Mesenchymal stem cell (in vitro differentiated cells and primary cell): ENCODE measurements at regions not wholly inside any gene's neighbourhood (a gene's known extent, or its start where the extent isn't known, plus 50 kb on each side); places are given as distances from the start of the nearest gene placed in this dataset.

Experiments used
- DNase-seq: peaks from one replicate; pipeline ENCODE4 v3.0.0-alpha.2; 2013
- H2AFZ ChIP-seq: one replicate; pipeline ENCODE4 v1.6.1; 2013; ENCODE audit warnings: low read depth, mild to moderate bottlenecking, control low read depth, inconsistent platforms, low read length, moderate library complexity
- H2AK5ac ChIP-seq: 2 replicates; pipeline ENCODE4 v1.6.1; 2013; ENCODE audit warnings: low read length, moderate library complexity, mild to moderate bottlenecking, inconsistent platforms; ENCODE audit not compliant: severe bottlenecking
- H2BK120ac ChIP-seq: one replicate; pipeline ENCODE4 v1.6.1; 2013; ENCODE audit warnings: low read depth, mild to moderate bottlenecking, inconsistent platforms, low read length, moderate library complexity
- H2BK12ac ChIP-seq, 2 experiments: one replicate each; pipeline ENCODE4 v1.6.1; 2013; ENCODE audit warnings: inconsistent platforms in 2 of 2, low read length in 2 of 2, mild to moderate bottlenecking in 2 of 2, moderate library complexity in 2 of 2, control low read depth in 1 of 2
- H2BK15ac ChIP-seq: one replicate; pipeline ENCODE4 v1.6.1; 2013; ENCODE audit warnings: mild to moderate bottlenecking, low read depth, inconsistent platforms; ENCODE audit not compliant: poor library complexity, severe bottlenecking
- H2BK5ac ChIP-seq: 2 replicates; pipeline ENCODE4 v1.6.1; 2013; ENCODE audit warnings: low read depth, mild to moderate bottlenecking, low read length, control low read depth, inconsistent platforms; ENCODE audit not compliant: poor library complexity, severe bottlenecking
- H3K14ac ChIP-seq, 2 experiments: one replicate each; pipeline ENCODE4 v1.6.1; 2013; ENCODE audit warnings: inconsistent platforms in 2 of 2, low read length in 2 of 2, control low read depth in 1 of 2, mild to moderate bottlenecking in 1 of 2, moderate library complexity in 1 of 2
- H3K18ac ChIP-seq, 2 experiments: one replicate each; pipeline ENCODE4 v1.6.1; 2013; ENCODE audit warnings: inconsistent platforms in 2 of 2, low read length in 2 of 2, control low read depth in 1 of 2, low read depth in 1 of 2, mild to moderate bottlenecking in 1 of 2
- H3K23ac ChIP-seq, 2 experiments: one replicate each; pipeline ENCODE4 v1.6.1; 2013; ENCODE audit warnings: inconsistent platforms in 2 of 2, low read length in 2 of 2, mild to moderate bottlenecking in 2 of 2, moderate library complexity in 2 of 2, control low read depth in 1 of 2
- H3K27ac ChIP-seq: 2 replicates; pipeline ENCODE4 v1.5.1; 2013; ENCODE audit warnings: mild to moderate bottlenecking, moderate library complexity, low read length, control low read depth, inconsistent platforms; ENCODE audit not compliant: poor library complexity, severe bottlenecking
- H3K27me3 ChIP-seq, 2 experiments: 2 replicates each; pipeline versions ENCODE4 v1.6.1 to v1.7.0; 2013; ENCODE audit warnings: low read length in 2 of 2, mild to moderate bottlenecking in 2 of 2, moderate library complexity in 2 of 2, control low read depth in 1 of 2, inconsistent platforms in 1 of 2; ENCODE audit not compliant: control insufficient read depth in 1 of 2, insufficient read depth in 1 of 2
- H3K36me3 ChIP-seq, 2 experiments: 2 replicates each; pipeline versions ENCODE4 v1.6.1 to v1.7.0; 2013; ENCODE audit warnings: low read length in 2 of 2, control low read depth in 1 of 2, inconsistent platforms in 1 of 2, low read depth in 1 of 2, mild to moderate bottlenecking in 1 of 2; ENCODE audit not compliant: insufficient read depth in 2 of 2, control insufficient read depth in 1 of 2
- H3K4ac ChIP-seq, 2 experiments: one replicate each; pipeline ENCODE4 v1.6.1; 2013; ENCODE audit warnings: inconsistent platforms in 2 of 2, low read length in 2 of 2, mild to moderate bottlenecking in 2 of 2, moderate library complexity in 2 of 2, control low read depth in 1 of 2, low read depth in 1 of 2
- H3K4me1 ChIP-seq: 2 replicates; pipeline ENCODE4 v1.6.1; 2013; ENCODE audit warnings: low read depth, low read length, control low read depth; ENCODE audit not compliant: control insufficient read depth, insufficient read depth
- H3K4me2 ChIP-seq: 2 replicates; pipeline ENCODE4 v1.6.1; 2013; ENCODE audit warnings: low read length, mild to moderate bottlenecking, inconsistent platforms; ENCODE audit not compliant: poor library complexity, severe bottlenecking
- H3K4me3 ChIP-seq, 2 experiments: 2 replicates each; pipeline versions ENCODE4 v1.5.1 to v1.7.0; 2013; ENCODE audit warnings: low read length in 2 of 2, mild to moderate bottlenecking in 2 of 2, control low read depth in 1 of 2, low read depth in 1 of 2; ENCODE audit not compliant: insufficient read depth in 1 of 2
- H3K79me1 ChIP-seq: replicated peaks from 2 replicates; pipeline ENCODE4 v1.6.1; 2013; ENCODE audit warnings: mild to moderate bottlenecking, control low read depth, low read length, inconsistent platforms; ENCODE audit not compliant: poor library complexity, severe bottlenecking
- H3K9ac ChIP-seq: 2 replicates; pipeline ENCODE4 v1.7.0; 2013; ENCODE audit warnings: mild to moderate bottlenecking, low read length, moderate library complexity
- H3K9me3 ChIP-seq: 2 replicates; pipeline ENCODE4 v1.7.0; 2013; ENCODE audit warnings: mild to moderate bottlenecking, low read length; ENCODE audit not compliant: control insufficient read depth
- H4K8ac ChIP-seq: one replicate; pipeline ENCODE4 v1.6.1; 2013; ENCODE audit warnings: inconsistent platforms, mild to moderate bottlenecking, low read length, moderate library complexity
- H4K91ac ChIP-seq: one replicate; pipeline ENCODE4 v1.6.1; 2013; ENCODE audit warnings: mild to moderate bottlenecking, low read length, inconsistent platforms
- WGBS: methylation state at CpG from one replicate; pipeline ENCODE4 v1.1.7; 2013; ENCODE audit warnings: mixed read lengths; 5-methylcytosine and 5-hydroxymethylcytosine counted together

GRCh38 chr1:72399807-72400206, 117.5 kb upstream of the NEGR1 start:
- Histone ChIP-seq H3K9ac (no peak overlapping the region), H2AFZ (no peak overlapping the region), H2BK120ac (no peak overlapping the region), H3K27ac (no peak overlapping the region), H3K27me3 (no peaks in the 10 kb centered on the region), H2BK12ac (no peak overlapping the region), H3K18ac (no peak overlapping the region), H3K23ac (no peak overlapping the region), H3K9me3 (no peaks in the 10 kb centered on the region), H3K36me3 (no peaks in the 10 kb centered on the region), H2AK5ac (no peak overlapping the region), H3K4me2 (no peak overlapping the region), H4K8ac (no peak overlapping the region), H3K4me3 (no peak overlapping the region), H4K91ac (no peak overlapping the region), H2BK15ac (no peak overlapping the region), H3K4ac (no peak overlapping the region), H2BK5ac (no peak overlapping the region), H3K79me1 (no peaks in the 10 kb centered on the region), H3K14ac (no peak overlapping the region), H3K4me1 (no peaks in the 10 kb centered on the region)
- DNase-seq: no peak
- no CpG with 5 or more reads among the region's 2 CpGs for WGBS

- H2BK15ac ChIP-seq: no peak overlapping the region
- no peak overlapping the region for H3K27ac ChIP-seq
- no peak overlapping the region for H4K91ac ChIP-seq
- no peak overlapping the region for H3K4ac ChIP-seq
- H3K27me3 ChIP-seq: no peaks in the 10 kb centered on the region
- H3K23ac ChIP-seq: no peak overlapping the region
- no peak overlapping the region for H3K4me3 ChIP-seq
- H3K4me1 ChIP-seq: no peaks in the 10 kb centered on the region
- no peak overlapping the region for H3K18ac ChIP-seq
- peak; percentile 24 for DNase-seq
- no peak overlapping the region for H2BK120ac ChIP-seq
- H3K4me2 ChIP-seq: no peak overlapping the region
- H2BK12ac ChIP-seq: no peak overlapping the region
- H2AFZ ChIP-seq: no peak overlapping the region
- H2BK5ac ChIP-seq: no peak overlapping the region
- no peak overlapping the region for H4K8ac ChIP-seq
- no peak overlapping the region for H3K14ac ChIP-seq
- no peaks in the 10 kb centered on the region for H3K36me3 ChIP-seq
- H3K79me1 ChIP-seq: peaks cover 1% of the 10 kb centered on the region
- H2AK5ac ChIP-seq: no peak overlapping the region
- H3K9me3 ChIP-seq: no peaks in the 10 kb centered on the region
- no peak overlapping the region for H3K9ac ChIP-seq
Measured at GRCh38 chr1:72397786-72398185, 115.4 kb upstream of the NEGR1 start.

- H4K8ac ChIP-seq: no peak overlapping the region
- no peak overlapping the region for H2AK5ac ChIP-seq
- H3K4ac ChIP-seq: no peak overlapping the region
- no peak overlapping the region for H2BK5ac ChIP-seq
- no peak overlapping the region for H2BK15ac ChIP-seq
- H2BK120ac ChIP-seq: no peak overlapping the region
- no peak overlapping the region for H3K4me3 ChIP-seq
- no peak overlapping the region for H3K27ac ChIP-seq
- WGBS: 79% methylated on average over 3 of the region's 3 CpGs
- H3K18ac ChIP-seq: no peak overlapping the region
- H3K4me1 ChIP-seq: no peaks in the 10 kb centered on the region
- no peak overlapping the region for H3K9ac ChIP-seq
- H3K79me1 ChIP-seq: peaks cover 1% of the 10 kb centered on the region
- no peaks in the 10 kb centered on the region for H3K36me3 ChIP-seq
- H3K27me3 ChIP-seq: no peaks in the 10 kb centered on the region
- no peak overlapping the region for H4K91ac ChIP-seq
- no peak overlapping the region for H3K14ac ChIP-seq
- no peak overlapping the region for H3K4me2 ChIP-seq
- no peak overlapping the region for H2BK12ac ChIP-seq
- DNase-seq: no peak
- no peaks in the 10 kb centered on the region for H3K9me3 ChIP-seq
- no peak overlapping the region for H2AFZ ChIP-seq
- H3K23ac ChIP-seq: no peak overlapping the region
Measured at GRCh38 chr1:72394457-72394856, 112.1 kb upstream of the NEGR1 start.

GRCh38 chr1:72379072-72379471, 96.7 kb upstream of the NEGR1 start:
- Histone ChIP-seq H2BK5ac (no peak overlapping the region), H3K27me3 (no peaks in the 10 kb centered on the region)
- DNase-seq: no peak

More at GRCh38 chr1:72379072-72379471, 96.7 kb upstream of the NEGR1 start:
- Histone ChIP-seq H3K36me3 (no peaks in the 10 kb centered on the region), H4K8ac (no peak overlapping the region), H3K4me3 (no peak overlapping the region), H3K9ac (no peak overlapping the region), H2AK5ac (no peak overlapping the region), H3K4me2 (no peak overlapping the region), H2BK12ac (no peak overlapping the region), H2AFZ (no peak overlapping the region), H2BK15ac (no peak overlapping the region), H4K91ac (no peak overlapping the region), H3K18ac (no peak overlapping the region), H3K79me1 (no peaks in the 10 kb centered on the region), H3K27ac (no peak overlapping the region), H3K4me1 (no peaks in the 10 kb centered on the region), H3K9me3 (no peaks in the 10 kb centered on the region), H3K14ac (no peak overlapping the region), H3K4ac (no peak overlapping the region), H2BK120ac (no peak overlapping the region), H3K23ac (no peak overlapping the region)
- 100% methylated on average over 1 of the region's 2 CpGs for WGBS
